PC-3 (cell line): ENCODE measurements at regions not wholly inside any gene's neighbourhood (a gene's known extent, or its start where the extent isn't known, plus 50 kb on each side); places are given as distances from the start of the nearest gene placed in this dataset.

Experiments used
- CTCF ChIP-seq: fragments of 300-600 bp; sonication (generic); conservative IDR thresholded peaks from 2 replicates; pipeline ENCODE4 v1.5.1; 2017; ENCODE audit warnings: antibody characterized with exemption, low read depth, mild to moderate bottlenecking, low read length
- EZH2 ChIP-seq: fragments of 300-600 bp; sonication (generic); IDR thresholded peaks from one replicate; pipeline ENCODE4 v1.6.1; 2017; ENCODE audit warnings: antibody characterized with exemption, mild to moderate bottlenecking, low read length; ENCODE audit not compliant: unreplicated experiment

- TF ChIP-seq EZH2: no peak
- no peak for TF ChIP-seq CTCF
These were observed 368.1 kb upstream of the CDH19 start for GRCh38 chr18:66971960-66972359.
